K562 (cell line): ENCODE measurements at regions not wholly inside any gene's neighbourhood (a gene's known extent, or its start where the extent isn't known, plus 50 kb on each side); places are given as distances from the start of the nearest gene placed in this dataset.

Experiments
- ATAC-seq: fragments of 200-7000 bp; cut with Tn5 transposase; 3 replicates; pipeline ENCODE4 v1.9.1; 2020; ENCODE audit warnings: moderate library complexity
- BruUV-seq: library from RNA; stranded (reverse); fragments of 400-500 nt; replicated peaks from 2 replicates; lab custom pipeline; 2021; lab: Mats Ljungman, UMichigan
- CTCF ChIA-PET: fragments of 300-600 bp; formaldehyde crosslinking; extraction: SDS; loops from one replicate; lab custom pipeline; 2021; ENCODE audit warnings: low intra/inter-chr PET ratio; lab: Yijun Ruan, JAX
- POLR2A ChIA-PET: fragments of 300-600, 350-650 bp; sonication (Branson Sonifier 250); formaldehyde crosslinking; extraction: SDS; loops from one replicate; lab custom pipeline; 2021; ENCODE audit warnings: antibody characterized with exemption, inconsistent platforms; lab: Yijun Ruan, JAX
- DNase-seq, 4 experiments: peaks; one replicate each; pipeline versions ENCODE4 v3.0.0 to v3.0.0-alpha.2; 2011 to 2018; ENCODE audit warnings: low spot score in 3 of 4, mixed read lengths in 3 of 4; ENCODE audit errors: extremely low read depth in 1 of 4
- FAIRE-seq: peaks from 2 replicates; lab custom pipeline; 2011; peaks lifted over from hg19 to GRCh38; lab: Jason Lieb, UNC
- H2AFZ ChIP-seq: 2 replicates; pipeline ENCODE4 v1.6.0; 2011; ENCODE audit warnings: low read depth, low read length, control low read depth, inconsistent platforms
- H3K27ac ChIP-seq: fragments of 200-600 bp; 3 replicates; pipeline ENCODE4 v1.8.0; 2011; ENCODE audit warnings: low read depth, mild to moderate bottlenecking, control low read depth, inconsistent platforms, low read length, moderate library complexity, mixed read lengths; ENCODE audit errors: extremely low read depth
- H3K27me3 ChIP-seq, 2 experiments: fragments of 300-600 bp in 1 of 2; 2 replicates in 1 of 2; 3 replicates in 1 of 2; pipeline versions ENCODE4 v1.6.0 to v1.8.0; 2011; ENCODE audit warnings: inconsistent platforms in 2 of 2, low read length in 2 of 2, mild to moderate bottlenecking in 1 of 2, mixed read lengths in 1 of 2, moderate library complexity in 1 of 2; ENCODE audit not compliant: control insufficient read depth in 2 of 2, insufficient read depth in 2 of 2
- H3K36me3 ChIP-seq: fragments of 300-600 bp; 3 replicates; pipeline ENCODE4 v1.8.0; 2011; ENCODE audit warnings: mild to moderate bottlenecking, low read length, inconsistent platforms; ENCODE audit not compliant: control insufficient read depth, insufficient read depth
- H3K4me1 ChIP-seq, 2 experiments: fragments of 200-600 bp in 1 of 2; replicated peaks in 1 of 2; 2 replicates in 1 of 2; 3 replicates in 1 of 2; pipeline versions ENCODE4 v1.5.1 to v1.8.0; 2011; ENCODE audit warnings: inconsistent platforms in 2 of 2, low read length in 2 of 2, mild to moderate bottlenecking in 1 of 2, mixed read lengths in 1 of 2, moderate library complexity in 1 of 2; ENCODE audit not compliant: control insufficient read depth in 2 of 2, insufficient read depth in 2 of 2
- H3K4me2 ChIP-seq: 2 replicates; pipeline ENCODE4 v1.6.1; 2011; ENCODE audit warnings: low read length, control low read depth, inconsistent platforms, mixed read lengths; ENCODE audit not compliant: insufficient read depth
- H3K4me3 ChIP-seq: fragments of 200-600 bp; sonication (generic), shearing (Covaris generic); 2 replicates; pipeline ENCODE4 v1.5.1; 2016; ENCODE audit warnings: control low read depth, inconsistent platforms
- H3K79me2 ChIP-seq: fragments of 200-600 bp; 3 replicates; pipeline ENCODE4 v1.8.0; 2011; ENCODE audit warnings: low read length, inconsistent platforms; ENCODE audit not compliant: control insufficient read depth, insufficient read depth
- H3K9ac ChIP-seq, 2 experiments: 2 replicates each; pipeline versions ENCODE4 v1.6.0 to v1.6.1; 2011; ENCODE audit warnings: low read depth in 2 of 2, low read length in 2 of 2, control low read depth in 1 of 2, inconsistent platforms in 1 of 2, mild to moderate bottlenecking in 1 of 2, mixed read lengths in 1 of 2; ENCODE audit not compliant: insufficient read depth in 1 of 2
- H3K9me1 ChIP-seq: one replicate; pipeline ENCODE4 v1.6.0; 2011; ENCODE audit warnings: inconsistent platforms, mild to moderate bottlenecking, low read length, moderate library complexity; ENCODE audit not compliant: control insufficient read depth, insufficient read depth
- H3K9me3 ChIP-seq: replicated peaks from 2 replicates; pipeline ENCODE4 v1.5.1; 2011; ENCODE audit warnings: low read depth, low read length, inconsistent platforms; ENCODE audit not compliant: control insufficient read depth, insufficient read depth
- H4K20me1 ChIP-seq: replicated peaks from 2 replicates; pipeline ENCODE4 v1.6.1; 2011; ENCODE audit warnings: low read length, inconsistent platforms, mixed read lengths; ENCODE audit not compliant: control insufficient read depth, insufficient read depth
- ARID2 ChIP-seq: fragments of 450-650 bp; IDR thresholded peaks from 2 replicates; pipeline ENCODE4 v1.6.1; 2017; ENCODE audit warnings: antibody characterized with exemption, mild to moderate bottlenecking
- CSDE1 ChIP-seq, 2 experiments: fragments of 450-650 bp; IDR thresholded peaks; 2 replicates each; pipeline ENCODE4 v1.6.1; 2016; ENCODE audit warnings: mild to moderate bottlenecking in 1 of 2
- FOXK2 ChIP-seq, 2 experiments: fragments of 450-650 bp; IDR thresholded peaks in 1 of 2; conservative IDR thresholded peaks in 1 of 2; 2 replicates each; pipeline ENCODE4 v1.6.1; 2016; ENCODE audit warnings: low read depth in 2 of 2, mild to moderate bottlenecking in 1 of 2
- KLF10 ChIP-seq: fragments of 250-450 bp; sonication (Bioruptor Pico); IDR thresholded peaks from 2 replicates; pipeline ENCODE4 v1.6.1; 2021; ENCODE audit warnings: matching md5 sums
- MCM5 ChIP-seq: fragments of 450-650 bp; IDR thresholded peaks from 2 replicates; pipeline ENCODE4 v1.6.1; 2016; ENCODE audit warnings: low read depth
- RAD21 ChIP-seq, 2 experiments: fragments of 250-450 bp in 1 of 2; fragments of 450-650 bp in 1 of 2; sonication (Bioruptor Pico) in 1 of 2; formaldehyde crosslinking in 1 of 2; IDR thresholded peaks in 1 of 2; conservative IDR thresholded peaks in 1 of 2; 2 replicates each; pipeline versions ENCODE4 v1.4.0 to v1.8.0; 2020 to 2022; ENCODE audit warnings: mild to moderate bottlenecking in 2 of 2, moderate library complexity in 1 of 2
- REST ChIP-seq, 2 experiments: fragments of 450-650 bp; formaldehyde crosslinking in 1 of 2; IDR thresholded peaks; 2 replicates each; pipeline versions ENCODE4 v1.4.0 to v1.6.1; 2014 to 2020; ENCODE audit warnings: mild to moderate bottlenecking in 2 of 2, borderline replicate concordance in 1 of 2, low read depth in 1 of 2
- RHOXF2B ChIP-seq: fragments of 250-450 bp; sonication (Bioruptor Pico); conservative IDR thresholded peaks from 2 replicates; pipeline ENCODE4 v1.5.1; 2021
- SMARCA4 ChIP-seq: fragments of 450-650 bp; IDR thresholded peaks from 2 replicates; pipeline ENCODE4 v1.6.1; 2016
- TAF9B ChIP-seq: fragments of 450-650 bp; IDR thresholded peaks from 2 replicates; pipeline ENCODE4 v1.6.1; 2018; ENCODE audit warnings: mild to moderate bottlenecking; ENCODE audit not compliant: partially characterized antibody
- whole genome bisulfite sequencing: fragments of 100-300 bp; shearing (Covaris generic); methylation state at CpG from one replicate; pipeline ENCODE4 v1.1.6; 2016; ENCODE audit warnings: low coverage, mixed read lengths; ENCODE audit not compliant: insufficient coverage; ENCODE audit errors: missing lambda C conversion rate; 5-methylcytosine and 5-hydroxymethylcytosine counted together
- in situ Hi-C: fragments of 300-500 bp; cut with MboI; formaldehyde crosslinking; loops from 4 replicates; pipeline ENCODE4 v1.15.0; 2018; ENCODE audit warnings: inconsistent platforms, mixed read lengths
- intact Hi-C: fragments of 100-400 bp; cut with micrococcal nuclease; formaldehyde crosslinking; loops from 2 replicates; pipeline ENCODE4 v1.14.2; 2022
- TF ChIP-seq, protein P1 (sequence below): IDR thresholded peaks from 2 replicates; pipeline ENCODE4 v1.6.1; 2012; ENCODE audit warnings: low read depth, low read length, improper control_type of control experiment, borderline replicate concordance

DNA sequence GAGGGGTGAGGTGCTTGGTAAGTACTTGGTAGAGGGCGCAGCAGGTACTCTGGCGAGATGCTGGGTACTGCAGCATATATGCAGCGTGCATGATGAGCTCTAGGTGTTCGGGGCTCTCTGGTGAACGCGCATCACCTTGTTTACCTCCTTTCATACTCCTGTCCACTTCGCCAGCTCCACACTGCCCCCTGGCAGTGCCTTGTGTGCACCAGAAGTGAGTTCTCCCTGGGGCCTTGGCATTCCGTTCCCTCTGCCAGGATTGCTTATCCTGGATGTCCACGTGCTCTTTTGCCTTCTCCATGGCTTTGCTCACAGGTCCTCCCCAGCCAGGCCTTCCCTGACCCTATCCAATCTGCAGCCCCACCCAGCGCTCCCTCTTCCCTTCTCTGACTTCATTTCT, 154.2 kb downstream of the MRM1 start:
- no peak overlapping the region for H3K4me2 ChIP-seq
- FAIRE-seq (no peak), DNase-seq (peak; percentile 55 to 70 (median 62)), ATAC-seq (peak; percentile 91)
- H3K9me1 ChIP-seq, result no peaks in the 10 kb centered on the region
- H3K4me3 ChIP-seq, result no peak overlapping the region
- intact Hi-C loops (loop anchor here (2.0 to 5.0 kb wide), 2 partner anchors 49 to 128 kb away; no protein-coding TSS in a partner anchor), in situ Hi-C loops (no loop called here)
- H3K36me3 ChIP-seq, result no peaks in the 10 kb centered on the region
- POLR2A ChIA-PET, result interaction anchor here (0.5 to 0.7 kb wide), 3 partner anchors 8 to 100 kb away, joined by 3 to 4 read pairs (median 3); no protein-coding TSS in a partner anchor
- no peak overlapping the region for H3K27ac ChIP-seq
- no peak overlapping the region for H2AFZ ChIP-seq
- peaks cover 13 to 25% of the 10 kb centered on the region in 2 experiments for H3K27me3 ChIP-seq
- H3K4me1 ChIP-seq, result no peaks in the 10 kb centered on the region; a peak in 1 of 5 replicates
- CTCF ChIA-PET, result interaction anchor here (0.7 to 0.8 kb wide), 3 partner anchors 49 to 126 kb away, joined by 3 to 4 read pairs (median 3); no protein-coding TSS in a partner anchor
- H4K20me1 ChIP-seq, result peaks cover 14% of the 10 kb centered on the region; the same call in 1 of the 2 replicates
- H3K9me3 ChIP-seq, result no peaks in the 10 kb centered on the region; the same call in 1 of the 2 replicates
- 4% methylated on average over 3 of the region's 10 CpGs for WGBS
- no TSS peak for BruUV-seq
- H3K9ac ChIP-seq, result no peak overlapping the region
- no peaks in the 10 kb centered on the region for H3K79me2 ChIP-seq
- no peak for TF ChIP-seq KLF10 (CRISPR knock-in tag)
- TF ChIP-seq REST (IDR thresholded peaks at IDR 0.05; ENCODE audit: borderline replicate concordance), result peak; percentile 89
- no peak for TF ChIP-seq REST (CRISPR knock-in tag; IDR thresholded peaks at IDR 0.05; ENCODE audit: low read depth)
- 0 out of 2 replicates have a peak, but pooled peaks have one; percentile 53 for TF ChIP-seq ARID2
- TF ChIP-seq, protein P1, sequence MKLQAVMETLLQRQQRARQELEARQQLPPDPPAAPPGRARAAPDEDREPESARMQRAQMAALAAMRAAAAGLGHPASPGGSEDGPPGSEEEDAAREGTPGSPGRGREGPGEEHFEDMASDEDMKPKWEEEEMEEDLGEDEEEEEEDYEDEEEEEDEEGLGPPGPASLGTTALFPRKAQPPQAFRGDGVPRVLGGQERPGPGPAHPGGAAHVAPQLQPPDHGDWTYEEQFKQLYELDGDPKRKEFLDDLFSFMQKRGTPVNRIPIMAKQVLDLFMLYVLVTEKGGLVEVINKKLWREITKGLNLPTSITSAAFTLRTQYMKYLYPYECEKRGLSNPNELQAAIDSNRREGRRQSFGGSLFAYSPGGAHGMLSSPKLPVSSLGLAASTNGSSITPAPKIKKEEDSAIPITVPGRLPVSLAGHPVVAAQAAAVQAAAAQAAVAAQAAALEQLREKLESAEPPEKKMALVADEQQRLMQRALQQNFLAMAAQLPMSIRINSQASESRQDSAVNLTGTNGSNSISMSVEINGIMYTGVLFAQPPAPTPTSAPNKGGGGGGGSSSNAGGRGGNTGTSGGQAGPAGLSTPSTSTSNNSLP, result no peak
- peak; percentile 47 to 87 for TF ChIP-seq RAD21 (CRISPR knock-in tag; conservative IDR thresholded peaks at IDR 0.05 in 1 of 2, IDR thresholded peaks at IDR 0.05 in 1 of 2)
- TF ChIP-seq MCM5, result no peak
- no peak for TF ChIP-seq TAF9B
- TF ChIP-seq FOXK2 (conservative IDR thresholded peaks at IDR 0.05 in 1 of 2, IDR thresholded peaks at IDR 0.05 in 1 of 2; ENCODE audit: low read depth in 2 of 2), result peak; percentile 82 to 85; a peak in 3 of 4 replicates
- TF ChIP-seq CSDE1 (IDR thresholded peaks at IDR 0.05), result no peak
- TF ChIP-seq RHOXF2B (CRISPR knock-in tag), result no peak
- no peak for TF ChIP-seq SMARCA4
